ENCODE measurements at regions not wholly inside any gene's neighbourhood (a gene's known extent, or its start where the extent isn't known, plus 50 kb on each side); places are given as distances from the start of the nearest gene placed in this dataset.

- TF ChIP-seq CTCF (IDR thresholded peaks at IDR 0.05 in 2 of 3, conservative IDR thresholded peaks at IDR 0.05 in 1 of 3; ENCODE audit: borderline replicate concordance in 1 of 3, insufficient read depth in 1 of 3, low read depth in 2 of 3, low read length in 2 of 3) (no peak), RAD21 (IDR thresholded peaks at IDR 0.05; ENCODE audit: low read depth) (no peak), SRF (IDR thresholded peaks at IDR 0.05; ENCODE audit: low read depth) (no peak), MAX (IDR thresholded peaks at IDR 0.05) (no peak), POLR2AphosphoS5 (IDR thresholded peaks at IDR 0.05; ENCODE audit: low read depth, low read length) (no peak), ZNF274 (IDR thresholded peaks at IDR 0.05; ENCODE audit: low read depth, low read length) (no peak), POLR2A (IDR thresholded peaks at IDR 0.05; ENCODE audit: borderline replicate concordance, extremely low read depth, insufficient read depth, insufficient read length) (no peak), TCF7L2 (IDR thresholded peaks at IDR 0.05; ENCODE audit: borderline replicate concordance, extremely low read depth, insufficient read depth, insufficient read length) (no peak), EZH2 (IDR thresholded peaks at IDR 0.05) (no peak), CEBPB (IDR thresholded peaks at IDR 0.05; ENCODE audit: low read depth) (no peak), EGR1 (IDR thresholded peaks at IDR 0.05; ENCODE audit: low read depth) (no peak)
Measured at GRCh38 chr2:146666340-146666739, 1178.5 kb upstream of the ACVR2A start.
